Ishikawa (cell line): ENCODE measurements at regions not wholly inside any gene's neighbourhood (a gene's known extent, or its start where the extent isn't known, plus 50 kb on each side); places are given as distances from the start of the nearest gene placed in this dataset.

Experiments used
- CEBPB ChIP-seq: IDR thresholded peaks from 2 replicates; pipeline ENCODE4 v1.6.1; 2012
- CREB1 ChIP-seq: IDR thresholded peaks from 2 replicates; pipeline ENCODE4 v1.6.1; 2012; ENCODE audit warnings: low read depth
- EGR1 ChIP-seq: IDR thresholded peaks from 2 replicates; pipeline ENCODE4 v1.6.1; 2012
- EP300 ChIP-seq: IDR thresholded peaks from 2 replicates; pipeline ENCODE4 v1.6.1; 2012; ENCODE audit warnings: borderline replicate concordance
- FOXM1 ChIP-seq: IDR thresholded peaks from 2 replicates; pipeline ENCODE4 v1.6.1; 2012; ENCODE audit warnings: low read depth, borderline replicate concordance
- MAX ChIP-seq: IDR thresholded peaks from 2 replicates; pipeline ENCODE4 v1.6.1; 2012
- NFIC ChIP-seq: IDR thresholded peaks from 2 replicates; pipeline ENCODE4 v1.6.1; 2012
- RAD21 ChIP-seq: IDR thresholded peaks from 2 replicates; pipeline ENCODE4 v1.6.1; 2012; ENCODE audit warnings: low read depth
- REST ChIP-seq: IDR thresholded peaks from 2 replicates; pipeline ENCODE4 v1.6.1; 2012; ENCODE audit warnings: low read depth, mild to moderate bottlenecking
- TAF1 ChIP-seq: IDR thresholded peaks from 2 replicates; pipeline ENCODE4 v1.6.1; 2012; ENCODE audit warnings: low read depth, mild to moderate bottlenecking
- TCF12 ChIP-seq: IDR thresholded peaks from 2 replicates; pipeline ENCODE4 v1.6.1; 2012; ENCODE audit warnings: low read depth
- TEAD4 ChIP-seq: IDR thresholded peaks from 2 replicates; pipeline ENCODE4 v1.6.1; 2012
- USF1 ChIP-seq: IDR thresholded peaks from 2 replicates; pipeline ENCODE4 v1.6.1; 2012
- YY1 ChIP-seq: IDR thresholded peaks from 2 replicates; pipeline ENCODE4 v1.6.1; 2012; ENCODE audit warnings: low read depth
- ZBTB7A ChIP-seq: IDR thresholded peaks from 2 replicates; pipeline ENCODE4 v1.6.1; 2012; ENCODE audit warnings: low read depth

GRCh38 chr7:47185170-47185569, 396.7 kb downstream of the TNS3 start:
- TF ChIP-seq USF1 (no peak), CREB1 (no peak), RAD21 (no peak), YY1 (no peak), EP300 (no peak), EGR1 (no peak), ZBTB7A (no peak), NFIC (no peak), MAX (no peak), TEAD4 (no peak), CEBPB (no peak), FOXM1 (no peak), TCF12 (no peak), REST (no peak), TAF1 (no peak)

- TF ChIP-seq TAF1: no peak
- no peak for TF ChIP-seq USF1
- TF ChIP-seq ZBTB7A: no peak
- TF ChIP-seq EGR1: no peak
- TF ChIP-seq RAD21: no peak
These were observed 397.9 kb downstream of the TNS3 start for GRCh38 chr7:47183862-47184590.

- no peak for TF ChIP-seq REST
- TF ChIP-seq EP300: no peak
- no peak for TF ChIP-seq MAX
- no peak for TF ChIP-seq FOXM1
These were observed 400.1 kb downstream of the TNS3 start for GRCh38 chr7:47181746-47182361.

GRCh38 chr7:47180516-47180826, 401.4 kb downstream of the TNS3 start:
- no peak for TF ChIP-seq NFIC
- TF ChIP-seq TAF1: no peak
- no peak for TF ChIP-seq RAD21
- no peak for TF ChIP-seq EGR1
- no peak for TF ChIP-seq CEBPB
- TF ChIP-seq MAX: no peak
- no peak for TF ChIP-seq USF1
- TF ChIP-seq CREB1: no peak
- TF ChIP-seq EP300: no peak
- TF ChIP-seq YY1: no peak

GRCh38 chr7:47179812-47180515, 401.9 kb downstream of the TNS3 start:
- TF ChIP-seq NFIC: no peak
- no peak for TF ChIP-seq REST
- TF ChIP-seq CREB1: no peak
- TF ChIP-seq ZBTB7A: no peak
- no peak for TF ChIP-seq TEAD4
- TF ChIP-seq RAD21: peak; percentile 95
